NCI-H774 (cell line): ENCODE measurements at regions not wholly inside any gene's neighbourhood (a gene's known extent, or its start where the extent isn't known, plus 50 kb on each side); places are given as distances from the start of the nearest gene placed in this dataset.

Source experiments
- DNase-seq: peaks from one replicate; lab custom pipeline; 2025; lab: John Stamatoyannopoulos, UW

DNA sequence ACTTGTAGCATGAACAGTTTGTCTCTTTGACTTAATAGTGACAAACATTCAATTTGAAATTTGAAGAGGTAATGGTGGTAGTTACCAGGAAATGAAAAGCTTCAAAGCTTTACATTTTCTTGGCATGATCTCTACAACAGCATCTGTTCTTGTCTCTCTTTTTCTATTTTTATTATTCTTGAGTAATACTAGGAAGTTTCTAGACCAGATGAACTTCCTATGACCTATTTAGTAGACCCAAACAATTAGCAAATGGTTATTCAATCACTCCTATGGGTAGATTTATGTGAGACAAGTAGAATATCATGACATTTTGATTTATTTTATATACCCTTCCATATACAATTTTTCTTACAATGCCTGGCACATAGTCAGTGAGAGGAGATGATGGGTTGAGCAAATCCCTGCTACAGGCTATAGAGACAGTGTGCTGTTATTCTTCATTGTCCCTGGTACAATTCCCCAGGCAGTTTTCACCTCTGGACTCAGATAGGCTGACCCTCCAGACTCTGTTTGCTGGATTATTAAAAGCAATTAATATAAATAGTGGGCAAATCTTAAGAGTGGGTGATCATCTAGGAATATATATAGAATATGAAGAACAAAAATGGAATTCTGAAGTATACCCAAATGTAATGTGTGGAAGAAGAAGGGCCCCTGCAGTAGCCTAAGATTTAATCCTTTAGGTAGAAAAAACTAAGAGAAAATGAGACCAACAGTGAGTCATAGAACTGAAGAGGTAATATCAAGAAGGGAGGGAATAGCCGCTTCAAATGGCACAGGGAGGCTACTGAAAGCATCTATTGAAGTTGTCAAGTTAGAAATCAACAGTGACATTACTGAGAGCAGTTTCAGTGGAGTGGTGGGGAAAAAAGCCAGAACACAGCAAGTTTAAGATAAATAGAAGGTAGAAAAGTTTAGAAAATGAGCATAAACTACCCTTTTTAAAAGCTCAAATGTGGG lies 512.0 kb downstream of the FOXG1 start:
- DNase-seq = no peak

DNA sequence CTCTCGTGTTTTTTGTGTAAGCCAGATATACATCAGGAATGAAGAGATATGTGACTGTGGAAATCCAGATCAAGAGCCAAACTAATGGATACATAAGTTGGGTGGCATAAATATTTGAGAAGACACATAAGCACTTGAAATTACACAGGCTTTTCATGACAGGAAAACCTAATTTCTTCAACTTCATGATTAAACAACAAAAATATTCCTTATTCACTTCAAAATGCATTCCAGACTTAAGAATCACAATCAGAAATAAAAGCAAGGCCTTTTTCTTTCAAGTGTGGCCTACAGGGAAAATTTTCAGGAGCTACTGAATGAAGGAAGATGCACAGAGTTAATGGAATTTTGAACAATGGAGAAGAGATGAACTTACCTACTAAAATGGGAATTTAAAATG lies 515.6 kb downstream of the FOXG1 start:
- no peak for DNase-seq

GRCh38 chr14:29290441-29290840 lies 523.9 kb downstream of the FOXG1 start:
- DNase-seq = no peak

GRCh38 chr14:29299372-29299771 lies 532.8 kb downstream of the FOXG1 start:
- no peak for DNase-seq

- no peak for DNase-seq
Measured at GRCh38 chr14:29301571-29301970, 535.0 kb downstream of the FOXG1 start.

GRCh38 chr14:29310210-29310609 lies 543.6 kb downstream of the FOXG1 start:
- no peak for DNase-seq

DNA sequence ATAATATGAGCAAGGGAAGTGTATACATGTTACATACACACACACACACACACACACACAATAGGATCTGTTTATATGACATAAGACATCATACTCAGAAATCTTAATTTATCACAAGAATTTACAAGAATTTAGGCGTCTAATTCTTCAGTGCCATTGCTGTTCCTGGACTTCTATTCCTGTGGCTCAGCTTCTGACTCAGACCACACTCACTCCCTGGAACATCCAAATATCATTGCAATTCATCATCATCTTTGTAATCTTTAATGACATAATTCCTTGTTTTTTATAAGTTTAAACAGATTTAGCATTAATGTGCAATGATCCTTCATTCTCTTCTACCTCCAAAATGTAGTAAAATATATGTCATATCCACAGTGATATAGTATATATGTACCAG lies 544.2 kb downstream of the FOXG1 start:
- DNase-seq = no peak

DNA sequence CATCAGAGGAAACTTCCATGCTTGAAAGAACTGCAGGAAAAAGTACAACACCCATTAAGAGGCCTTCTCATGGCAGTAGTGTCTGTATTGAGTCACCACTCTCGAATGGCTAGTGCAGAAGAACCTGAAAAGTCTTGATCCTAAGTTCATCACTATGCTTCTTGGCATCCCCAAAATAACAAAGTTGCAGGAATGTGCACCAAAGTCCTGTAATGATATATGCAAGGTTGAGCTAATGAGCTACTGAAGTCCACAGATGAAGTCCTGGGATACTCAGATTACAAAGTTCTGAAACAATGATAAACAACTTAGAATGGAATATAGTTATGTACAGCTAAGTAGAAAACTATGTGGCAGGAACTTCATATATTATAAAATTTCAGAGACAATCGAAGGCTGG lies 545.4 kb downstream of the FOXG1 start:
- no peak for DNase-seq

DNA sequence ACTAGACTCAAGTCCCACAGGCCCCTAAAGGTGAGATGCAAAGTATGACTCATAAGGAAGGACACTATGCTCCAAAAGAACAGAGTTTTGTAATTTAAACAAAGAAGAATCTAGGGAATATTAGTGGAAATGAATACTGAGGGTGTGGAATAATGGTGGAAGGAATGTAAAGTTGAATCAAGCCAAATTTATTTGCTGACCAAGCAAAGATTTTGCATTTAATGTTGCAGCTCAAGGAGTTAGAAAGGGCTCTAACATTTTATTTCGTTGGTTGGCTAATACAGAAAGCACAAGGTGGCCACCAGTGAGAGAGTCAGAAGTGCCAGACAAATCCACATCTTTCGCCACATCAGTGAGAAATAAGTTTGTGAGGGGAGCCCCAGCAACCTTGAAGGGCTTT lies 550.3 kb downstream of the FOXG1 start:
- DNase-seq = no peak

DNA sequence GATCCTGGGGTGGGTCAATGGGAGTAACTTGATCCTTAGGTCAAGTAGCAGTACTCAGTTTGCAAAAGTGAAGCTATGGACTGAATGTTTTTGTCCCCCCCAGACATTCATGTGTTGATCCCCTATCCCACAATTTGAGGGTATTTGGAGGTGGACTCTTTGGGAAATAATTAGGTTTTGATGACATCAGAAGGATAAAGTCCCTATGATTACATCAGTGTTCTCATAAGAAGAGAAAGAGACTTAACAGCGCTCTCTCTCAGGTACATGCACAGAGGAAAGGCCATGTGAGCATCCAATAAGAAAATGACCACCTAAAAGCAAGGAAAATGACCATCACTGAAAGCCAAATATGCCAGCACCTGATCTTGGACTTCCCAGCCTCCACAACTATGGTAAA lies 550.8 kb downstream of the FOXG1 start:
- DNase-seq = no peak

GRCh38 chr14:29320286-29320685 lies 553.7 kb downstream of the FOXG1 start:
- DNase-seq = no peak

- no peak for DNase-seq
Measured at GRCh38 chr14:29321646-29322045, 555.1 kb downstream of the FOXG1 start.

DNA sequence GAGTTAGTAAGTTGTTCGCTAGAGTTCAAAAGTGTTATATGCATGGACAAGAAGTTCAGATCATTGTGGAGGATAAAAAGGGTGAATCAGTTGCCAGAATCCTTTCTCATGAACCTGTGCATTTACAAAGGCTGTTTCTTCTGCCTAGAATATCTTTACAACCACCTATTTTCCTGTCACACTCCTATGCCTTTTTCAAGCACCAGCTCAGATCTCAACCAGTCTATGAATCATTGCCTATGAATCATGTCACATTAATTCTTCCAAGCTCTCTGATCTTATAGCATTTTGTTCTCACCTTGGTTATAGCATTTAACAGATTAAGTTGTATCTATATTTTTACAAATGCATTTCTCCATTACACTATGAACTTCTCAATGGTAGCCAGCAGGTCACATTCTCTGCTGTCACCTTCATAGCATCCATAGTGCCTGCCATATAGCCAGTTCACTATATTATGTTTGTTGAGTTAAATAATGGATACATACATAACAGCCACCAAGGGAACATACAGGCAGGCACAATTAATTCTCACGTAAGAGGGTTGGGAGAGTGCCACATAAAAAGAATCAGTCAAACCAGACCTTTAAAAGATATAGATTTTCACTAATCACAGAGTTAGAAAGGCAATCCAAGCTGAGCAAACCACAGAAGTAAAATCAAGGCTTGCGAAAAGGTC lies 573.0 kb downstream of the FOXG1 start:
- DNase-seq = no peak

DNA sequence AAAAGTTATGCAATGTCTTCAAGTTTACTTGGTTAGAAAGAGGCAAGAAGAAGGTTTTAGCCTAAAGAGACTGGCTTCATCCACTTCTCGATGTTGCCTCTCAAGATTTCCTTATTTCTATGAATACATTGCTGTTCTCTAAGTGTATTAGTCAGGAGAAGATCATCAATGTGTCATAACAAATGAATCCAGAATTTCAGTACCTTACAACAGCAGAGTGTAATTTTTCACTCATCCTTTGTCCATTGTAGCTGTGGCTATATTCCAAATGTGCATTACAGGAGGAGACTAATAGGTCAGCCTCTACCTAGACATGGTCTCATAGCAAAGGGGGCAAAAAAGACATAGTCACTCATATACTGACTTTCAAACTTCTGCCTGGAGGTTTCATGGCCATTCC lies 579.1 kb downstream of the PRKD1 start:
- no peak for DNase-seq

GRCh38 chr14:29350496-29350895 lies 577.2 kb downstream of the PRKD1 start:
- no peak for DNase-seq

DNA sequence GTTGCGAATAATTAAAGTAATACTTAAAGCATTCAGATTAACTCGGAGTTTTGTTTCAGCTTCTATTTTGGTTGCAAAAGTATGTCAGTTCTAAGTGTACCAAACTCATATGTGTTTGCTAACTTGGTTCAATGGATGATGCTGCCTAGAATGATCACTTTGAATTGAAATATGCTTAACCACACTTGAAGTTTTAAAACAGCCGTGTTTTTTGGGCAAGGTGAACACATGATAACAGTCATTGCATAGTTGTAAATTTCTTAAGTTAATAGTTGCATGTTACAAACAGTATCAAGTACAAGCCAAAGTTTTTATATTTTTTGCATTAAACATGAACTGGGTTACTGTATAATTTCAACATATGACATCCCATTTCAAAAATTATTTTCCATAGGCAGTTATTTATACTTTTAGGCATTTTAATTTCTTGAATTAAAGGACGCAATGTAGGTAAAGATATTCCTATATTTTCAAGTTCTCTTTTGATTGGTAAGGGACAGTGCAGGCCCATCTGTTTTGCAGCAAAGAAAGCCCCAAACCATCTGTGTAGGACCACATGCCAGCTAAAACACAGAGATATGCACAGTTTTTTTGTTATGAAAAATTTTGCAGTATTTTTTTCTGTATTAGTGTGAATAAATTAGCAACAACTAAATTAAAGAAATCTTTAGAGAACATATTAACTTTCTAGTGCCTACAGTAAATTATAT lies 575.5 kb downstream of the PRKD1 start:
- DNase-seq = no peak

- DNase-seq = no peak
Measured at GRCh38 chr14:29352706-29353080, 575.0 kb downstream of the PRKD1 start.

- DNase-seq = no peak
Measured at GRCh38 chr14:29353513-29353912, 574.1 kb downstream of the PRKD1 start.

DNA sequence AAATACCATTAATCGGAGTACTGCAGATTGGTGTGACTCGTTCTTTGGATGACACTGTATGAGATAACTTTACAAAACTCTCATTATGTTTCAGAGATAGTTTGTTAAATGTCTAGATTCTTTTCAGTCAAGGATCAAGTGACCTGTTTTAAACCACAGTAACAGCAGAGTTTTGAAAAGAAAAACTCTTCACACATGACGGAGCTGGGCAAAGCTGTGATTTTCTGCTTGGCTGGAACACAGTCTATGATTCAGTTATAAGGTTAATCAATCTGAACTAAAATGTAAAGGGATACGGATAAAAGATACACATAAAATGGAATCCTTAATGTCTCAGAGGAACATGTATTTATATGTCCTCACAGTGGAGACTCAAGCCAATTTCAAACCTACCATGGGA lies 573.2 kb downstream of the PRKD1 start:
- DNase-seq = no peak

GRCh38 chr14:29355331-29355730 lies 572.3 kb downstream of the PRKD1 start:
- no peak for DNase-seq

GRCh38 chr14:29355846-29356245 lies 571.8 kb downstream of the PRKD1 start:
- no peak for DNase-seq

DNA sequence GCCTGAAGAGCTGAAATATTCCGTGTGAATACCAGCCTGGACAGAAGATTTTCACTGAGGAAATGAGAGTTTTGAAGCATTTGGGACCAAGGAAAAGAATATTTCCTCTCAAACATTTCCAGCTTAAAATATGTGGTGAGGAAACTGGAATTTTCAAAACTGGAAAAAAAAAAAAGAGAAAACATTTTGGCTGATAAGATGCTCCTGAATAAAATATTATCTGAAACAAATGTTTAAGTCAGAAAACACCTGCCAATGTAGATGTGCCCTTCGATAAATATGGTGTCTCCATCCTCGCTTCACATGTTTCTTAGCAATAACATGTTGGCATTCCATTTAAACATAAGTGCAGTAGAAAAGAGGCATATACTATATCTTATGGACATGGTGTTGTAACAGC lies 567.0 kb downstream of the PRKD1 start:
- no peak for DNase-seq

DNA sequence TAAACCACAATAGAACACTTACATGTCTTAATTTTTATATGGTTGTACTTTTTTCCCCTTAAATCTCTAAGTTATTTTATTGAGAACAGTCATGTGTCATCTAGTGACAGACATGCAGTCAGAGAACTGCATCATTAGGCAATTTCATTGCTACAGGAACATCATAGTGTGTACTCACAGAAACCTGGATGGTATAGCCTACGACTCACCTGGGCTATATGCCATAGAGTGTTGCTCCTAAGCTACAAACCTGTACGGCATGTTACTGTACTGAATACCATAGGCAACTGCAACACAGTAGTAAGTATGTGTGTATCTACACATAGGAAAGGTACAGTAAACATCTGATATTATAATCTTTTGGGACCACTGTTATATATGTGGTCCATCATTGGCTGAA lies 557.6 kb downstream of the PRKD1 start:
- no peak for DNase-seq
